Dedifferentiated amniotic fluid mesenchymal stem cell (primary cell): ENCODE measurements at regions not wholly inside any gene's neighbourhood (a gene's known extent, or its start where the extent isn't known, plus 50 kb on each side); places are given as distances from the start of the nearest gene placed in this dataset.

Experiments
- DNase-seq: peaks from one replicate; pipeline ENCODE4 v3.0.0-alpha.2; 2016; ENCODE audit errors: extremely low spot score

GRCh38 chr6:145475794-145476396 lies 259.4 kb downstream of the EPM2A start:
- DNase-seq, result no peak

GRCh38 chr6:145480024-145480423 lies 255.3 kb downstream of the EPM2A start:
- DNase-seq, result no peak

GRCh38 chr6:145483191-145483996 lies 251.9 kb downstream of the EPM2A start:
- no peak for DNase-seq

- no peak for DNase-seq
Measured at GRCh38 chr6:145485288-145485687, 250.0 kb downstream of the EPM2A start.

- no peak for DNase-seq
Measured at GRCh38 chr6:145486306-145486705, 249.0 kb downstream of the EPM2A start.

GRCh38 chr6:145489583-145489982 lies 245.7 kb downstream of the EPM2A start:
- no peak for DNase-seq

- no peak for DNase-seq
Measured at GRCh38 chr6:145490068-145490467, 245.3 kb downstream of the EPM2A start.

- DNase-seq, result no peak
Measured at GRCh38 chr6:145491126-145491525, 244.2 kb downstream of the EPM2A start.

- DNase-seq, result no peak
Measured at GRCh38 chr6:145497006-145497405, 238.3 kb downstream of the EPM2A start.

GRCh38 chr6:145498425-145498824 lies 236.9 kb downstream of the EPM2A start:
- no peak for DNase-seq

- DNase-seq, result no peak
Measured at GRCh38 chr6:145502416-145502815, 232.9 kb downstream of the EPM2A start.

- DNase-seq, result no peak
Measured at GRCh38 chr6:145506136-145506535, 229.2 kb downstream of the EPM2A start.

- DNase-seq, result peak; percentile 18
Measured at GRCh38 chr6:145506565-145506964, 228.8 kb downstream of the EPM2A start.

GRCh38 chr6:145507239-145507638 lies 228.1 kb downstream of the EPM2A start:
- no peak for DNase-seq

GRCh38 chr6:145508107-145508506 lies 227.2 kb downstream of the EPM2A start:
- no peak for DNase-seq

GRCh38 chr6:145517492-145517891 lies 217.8 kb downstream of the EPM2A start:
- DNase-seq, result no peak

GRCh38 chr6:145525038-145525437 lies 210.3 kb downstream of the EPM2A start:
- DNase-seq, result no peak

GRCh38 chr6:145529582-145529981 lies 205.7 kb downstream of the EPM2A start:
- no peak for DNase-seq

- DNase-seq, result no peak
Measured at GRCh38 chr6:145530454-145530853, 204.9 kb downstream of the EPM2A start.

- no peak for DNase-seq
Measured at GRCh38 chr6:145531032-145531431, 204.3 kb downstream of the EPM2A start.

- DNase-seq, result no peak
Measured at GRCh38 chr6:145531822-145532221, 203.5 kb downstream of the EPM2A start.

GRCh38 chr6:145532361-145532760 lies 203.0 kb downstream of the EPM2A start:
- DNase-seq, result no peak

GRCh38 chr6:145534989-145535388 lies 200.3 kb downstream of the EPM2A start:
- DNase-seq, result no peak
